HepG2 (cell line): ENCODE measurements at regions not wholly inside any gene's neighbourhood (a gene's known extent, or its start where the extent isn't known, plus 50 kb on each side); places are given as distances from the start of the nearest gene placed in this dataset.
"Not testable (repeated sequence)": the region's sequence is repeated elsewhere in the genome, so short reads cannot be mapped to it uniquely, and the experiment has no call there.

Experiments
- ATAC-seq: fragments of 200-7000 bp; cut with Tn5 transposase; 3 replicates; pipeline ENCODE4 v1.9.1; 2020; ENCODE audit warnings: mild to moderate bottlenecking, moderate library complexity
- BruUV-seq: library from RNA; stranded (reverse); fragments of 400-500 nt; replicated peaks from 2 replicates; lab custom pipeline; 2021; lab: Mats Ljungman, UMichigan
- CTCF ChIA-PET: fragments of 300-600 bp; formaldehyde crosslinking; extraction: SDS; loops from one replicate; lab custom pipeline; 2021; ENCODE audit warnings: low total read pairs, inconsistent platforms, low intra/inter-chr PET ratio; lab: Yijun Ruan, JAX
- POLR2A ChIA-PET: fragments of 350-600 bp; sonication (Branson Sonifier 250); formaldehyde crosslinking; loops from one replicate; lab custom pipeline; 2020; ENCODE audit warnings: antibody characterized with exemption, inconsistent platforms; lab: Yijun Ruan, JAX
- DNase-seq: peaks from one replicate; pipeline ENCODE4 v3.0.0-alpha.2; 2015; ENCODE audit warnings: low spot score
- FAIRE-seq: peaks from 3 replicates; lab custom pipeline; 2011; peaks lifted over from hg19 to GRCh38; lab: Jason Lieb, UNC
- H2AFZ ChIP-seq: one replicate; pipeline ENCODE4 v1.6.1; 2011; ENCODE audit warnings: low read length, inconsistent platforms
- H3K27ac ChIP-seq: fragments of 300-600 bp; 3 replicates; pipeline ENCODE4 v1.8.0; 2011; ENCODE audit warnings: mixed run types, mild to moderate bottlenecking, mixed read lengths, low read length, inconsistent platforms; ENCODE audit not compliant: insufficient read depth; ENCODE audit errors: extremely low read length
- H3K27me3 ChIP-seq, 2 experiments: fragments of 200-600 bp in 1 of 2; 2 replicates in 1 of 2; 3 replicates in 1 of 2; pipeline versions ENCODE4 v1.6.0 to v1.8.0; 2011; ENCODE audit warnings: low read length in 2 of 2, mild to moderate bottlenecking in 2 of 2, moderate library complexity in 2 of 2, inconsistent platforms in 1 of 2; ENCODE audit not compliant: insufficient read depth in 2 of 2, control insufficient read depth in 1 of 2
- H3K36me3 ChIP-seq, 2 experiments: fragments of 200-600 bp in 1 of 2; replicated peaks in 1 of 2; 2 replicates in 1 of 2; 3 replicates in 1 of 2; pipeline versions ENCODE4 v1.5.1 to v1.8.0; 2011; ENCODE audit warnings: low read length in 2 of 2, inconsistent platforms in 1 of 2; ENCODE audit not compliant: insufficient read depth in 2 of 2, control insufficient read depth in 1 of 2
- H3K4me1 ChIP-seq: 2 replicates; pipeline ENCODE4 v1.5.1; 2012; ENCODE audit warnings: low read length, inconsistent platforms; ENCODE audit not compliant: insufficient read depth
- H3K4me2 ChIP-seq: 2 replicates; pipeline ENCODE4 v1.6.0; 2011; ENCODE audit warnings: low read depth, low read length, inconsistent platforms
- H3K4me3 ChIP-seq, 3 experiments: fragments of 200-600 bp in 1 of 3; sonication (generic), shearing (Covaris generic) in 1 of 3; replicated peaks in 1 of 3; 2 replicates each; pipeline ENCODE4 v1.5.1; 2011 to 2016; ENCODE audit warnings: low read length in 3 of 3, inconsistent platforms in 2 of 3, low read depth in 2 of 3, mild to moderate bottlenecking in 2 of 3, control low read depth in 1 of 3, mixed read lengths in 1 of 3; ENCODE audit not compliant: insufficient read depth in 1 of 3
- H3K79me2 ChIP-seq: one replicate; pipeline ENCODE4 v1.6.1; 2011; ENCODE audit warnings: low read length, inconsistent platforms; ENCODE audit not compliant: insufficient read depth
- H3K9ac ChIP-seq: 2 replicates; pipeline ENCODE4 v1.6.0; 2011; ENCODE audit warnings: mild to moderate bottlenecking, low read depth, low read length, inconsistent platforms; ENCODE audit not compliant: insufficient read depth
- H3K9me3 ChIP-seq: 2 replicates; pipeline ENCODE4 v1.5.1; 2012; ENCODE audit warnings: mild to moderate bottlenecking, low read length
- H4K20me1 ChIP-seq: 2 replicates; pipeline ENCODE4 v1.6.0; 2011; ENCODE audit warnings: inconsistent platforms, mild to moderate bottlenecking, low read length, moderate library complexity; ENCODE audit not compliant: insufficient read depth
- ATRX ChIP-seq: sonication (generic); formaldehyde crosslinking; IDR thresholded peaks from 2 replicates; pipeline ENCODE4 v1.4.0; 2020; ENCODE audit warnings: missing genetic modification reagents, borderline replicate concordance
- FIP1L1 ChIP-seq: fragments of 200-400 bp; formaldehyde crosslinking; IDR thresholded peaks from 2 replicates; pipeline ENCODE4 v1.6.1; 2018; ENCODE audit warnings: low read depth, mild to moderate bottlenecking, low read length, moderate library complexity, borderline replicate concordance; ENCODE audit not compliant: insufficient read depth
- MYNN ChIP-seq: sonication (generic); formaldehyde crosslinking; IDR thresholded peaks from 2 replicates; pipeline ENCODE4 v1.4.0; 2020; ENCODE audit warnings: mild to moderate bottlenecking, low read depth, missing genetic modification reagents
- NCOR1 ChIP-seq: fragments of 200-600 bp; sonication (generic); IDR thresholded peaks from 2 replicates; pipeline ENCODE4 v1.7.0; 2017; ENCODE audit warnings: antibody characterized with exemption, low read length, borderline replicate concordance
- RBAK ChIP-seq: sonication (generic); formaldehyde crosslinking; IDR thresholded peaks from 2 replicates; pipeline ENCODE4 v1.5.1; 2020; ENCODE audit warnings: mild to moderate bottlenecking, missing genetic modification reagents
- TAF1 ChIP-seq: sonication (generic); formaldehyde crosslinking; IDR thresholded peaks from 2 replicates; pipeline ENCODE4 v1.4.0; 2020; ENCODE audit warnings: missing genetic modification reagents
- ZNF296 ChIP-seq: sonication (generic); formaldehyde crosslinking; conservative IDR thresholded peaks from 2 replicates; pipeline ENCODE4 v1.5.0; 2020; ENCODE audit warnings: mild to moderate bottlenecking, missing genetic modification reagents
- ZNF30 ChIP-seq: sonication (generic); formaldehyde crosslinking; IDR thresholded peaks from 2 replicates; pipeline ENCODE4 v1.5.0; 2020; ENCODE audit warnings: mild to moderate bottlenecking, missing genetic modification reagents
- ZSCAN25 ChIP-seq: sonication (generic); formaldehyde crosslinking; IDR thresholded peaks from 2 replicates; pipeline ENCODE4 v1.8.0; 2022; ENCODE audit warnings: mild to moderate bottlenecking, missing genetic modification reagents
- WGBS: methylation state at CpG from one replicate; pipeline ENCODE4 v1.1.6; 2017; ENCODE audit warnings: low lambda C conversion rate; 5-methylcytosine and 5-hydroxymethylcytosine counted together
- in situ Hi-C: cut with HindIII; loops from 2 replicates; pipeline ENCODE4 v1.10.0; 2017; ENCODE audit warnings: low pct_unique_long_range_greater_than_20kb; ENCODE audit not compliant: extremely low pct_ligation_motif_present
- intact Hi-C: fragments of 100-400 bp; cut with micrococcal nuclease; formaldehyde crosslinking; loops from one replicate; pipeline ENCODE4 v1.10.0; 2022; ENCODE audit not compliant: unreplicated experiment
- TF ChIP-seq, protein P1 (sequence below): sonication (generic); formaldehyde crosslinking; IDR thresholded peaks from 2 replicates; pipeline ENCODE4 v1.8.0; 2022; ENCODE audit warnings: low read depth, missing genetic modification reagents
- TF ChIP-seq, protein P2 (sequence below): sonication (generic); formaldehyde crosslinking; IDR thresholded peaks from 2 replicates; pipeline ENCODE4 v1.5.1; 2020; ENCODE audit warnings: mild to moderate bottlenecking, missing genetic modification reagents, moderate library complexity
- TF ChIP-seq, protein P3 (sequence below): sonication (generic); formaldehyde crosslinking; IDR thresholded peaks from 2 replicates; pipeline ENCODE4 v1.4.0; 2020; ENCODE audit warnings: mild to moderate bottlenecking, missing genetic modification reagents

DNA sequence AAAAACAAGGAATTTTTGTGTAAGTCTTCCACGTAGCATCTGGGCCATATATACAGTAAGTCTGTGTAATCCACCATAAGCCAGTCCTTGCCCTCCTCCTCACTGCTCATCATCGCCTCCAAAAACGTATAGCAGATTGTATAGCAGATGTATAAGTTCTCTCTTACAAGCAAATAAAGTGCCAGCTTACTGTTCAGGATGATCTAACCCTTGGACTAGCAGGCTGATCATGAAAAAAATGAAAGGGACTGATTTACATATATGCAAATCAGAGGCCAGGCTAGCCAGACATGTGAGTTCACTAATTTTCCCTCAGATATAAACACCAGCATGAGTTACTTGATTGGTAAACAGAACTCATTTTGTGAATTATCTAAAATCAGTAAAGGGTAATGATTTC lies 171.5 kb downstream of the LY86 start:
- Histone ChIP-seq H4K20me1 (no peaks in the 10 kb centered on the region), H2AFZ (no peak overlapping the region), H3K27ac (no peak overlapping the region), H3K27me3 (no peaks in the 10 kb centered on the region; a peak in 1 of 5 replicates), H3K4me2 (no peak overlapping the region), H3K4me3 (no peak overlapping the region), H3K36me3 (no peaks in the 10 kb centered on the region), H3K9me3 (no peaks in the 10 kb centered on the region), H3K79me2 (no peaks in the 10 kb centered on the region), H3K4me1 (no peaks in the 10 kb centered on the region), H3K9ac (no peak overlapping the region)
- ChIA-PET CTCF (interaction anchor here (1.6 kb wide), 1 partner anchor 483 kb away, joined by 3 read pairs; no protein-coding TSS in a partner anchor), POLR2A (no interaction called here)
- ATAC-seq = no peak
- no peak for FAIRE-seq
- TF ChIP-seq NCOR1 (no peak), ATRX (no peak), ZSCAN25 (no peak), RBAK (CRISPR knock-in tag) (no peak), ZNF30 (CRISPR knock-in tag) (no peak), FIP1L1 (no peak), ZNF296 (CRISPR knock-in tag) (no peak), TAF1 (no peak), MYNN (CRISPR knock-in tag) (no peak)
- TF ChIP-seq, protein P1, sequence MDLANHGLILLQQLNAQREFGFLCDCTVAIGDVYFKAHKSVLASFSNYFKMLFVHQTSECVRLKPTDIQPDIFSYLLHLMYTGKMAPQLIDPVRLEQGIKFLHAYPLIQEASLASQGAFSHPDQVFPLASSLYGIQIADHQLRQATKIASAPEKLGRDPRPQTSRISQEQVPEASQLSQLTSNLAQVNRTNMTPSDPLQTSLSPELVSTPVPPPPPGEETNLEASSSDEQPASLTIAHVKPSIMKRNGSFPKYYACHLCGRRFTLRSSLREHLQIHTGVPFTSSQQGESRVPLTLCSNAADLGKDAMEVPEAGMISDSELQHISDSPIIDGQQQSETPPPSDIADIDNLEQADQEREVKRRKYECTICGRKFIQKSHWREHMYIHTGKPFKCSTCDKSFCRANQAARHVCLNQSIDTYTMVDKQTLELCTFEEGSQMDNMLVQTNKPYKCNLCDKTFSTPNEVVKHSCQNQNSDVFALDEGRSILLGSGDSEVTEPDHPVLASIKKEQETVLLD (CRISPR knock-in tag) = no peak
- TF ChIP-seq, protein P2, sequence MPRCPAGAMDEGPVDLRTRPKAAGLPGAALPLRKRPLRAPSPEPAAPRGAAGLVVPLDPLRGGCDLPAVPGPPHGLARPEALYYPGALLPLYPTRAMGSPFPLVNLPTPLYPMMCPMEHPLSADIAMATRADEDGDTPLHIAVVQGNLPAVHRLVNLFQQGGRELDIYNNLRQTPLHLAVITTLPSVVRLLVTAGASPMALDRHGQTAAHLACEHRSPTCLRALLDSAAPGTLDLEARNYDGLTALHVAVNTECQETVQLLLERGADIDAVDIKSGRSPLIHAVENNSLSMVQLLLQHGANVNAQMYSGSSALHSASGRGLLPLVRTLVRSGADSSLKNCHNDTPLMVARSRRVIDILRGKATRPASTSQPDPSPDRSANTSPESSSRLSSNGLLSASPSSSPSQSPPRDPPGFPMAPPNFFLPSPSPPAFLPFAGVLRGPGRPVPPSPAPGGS (CRISPR knock-in tag) = no peak
- TF ChIP-seq, protein P3, sequence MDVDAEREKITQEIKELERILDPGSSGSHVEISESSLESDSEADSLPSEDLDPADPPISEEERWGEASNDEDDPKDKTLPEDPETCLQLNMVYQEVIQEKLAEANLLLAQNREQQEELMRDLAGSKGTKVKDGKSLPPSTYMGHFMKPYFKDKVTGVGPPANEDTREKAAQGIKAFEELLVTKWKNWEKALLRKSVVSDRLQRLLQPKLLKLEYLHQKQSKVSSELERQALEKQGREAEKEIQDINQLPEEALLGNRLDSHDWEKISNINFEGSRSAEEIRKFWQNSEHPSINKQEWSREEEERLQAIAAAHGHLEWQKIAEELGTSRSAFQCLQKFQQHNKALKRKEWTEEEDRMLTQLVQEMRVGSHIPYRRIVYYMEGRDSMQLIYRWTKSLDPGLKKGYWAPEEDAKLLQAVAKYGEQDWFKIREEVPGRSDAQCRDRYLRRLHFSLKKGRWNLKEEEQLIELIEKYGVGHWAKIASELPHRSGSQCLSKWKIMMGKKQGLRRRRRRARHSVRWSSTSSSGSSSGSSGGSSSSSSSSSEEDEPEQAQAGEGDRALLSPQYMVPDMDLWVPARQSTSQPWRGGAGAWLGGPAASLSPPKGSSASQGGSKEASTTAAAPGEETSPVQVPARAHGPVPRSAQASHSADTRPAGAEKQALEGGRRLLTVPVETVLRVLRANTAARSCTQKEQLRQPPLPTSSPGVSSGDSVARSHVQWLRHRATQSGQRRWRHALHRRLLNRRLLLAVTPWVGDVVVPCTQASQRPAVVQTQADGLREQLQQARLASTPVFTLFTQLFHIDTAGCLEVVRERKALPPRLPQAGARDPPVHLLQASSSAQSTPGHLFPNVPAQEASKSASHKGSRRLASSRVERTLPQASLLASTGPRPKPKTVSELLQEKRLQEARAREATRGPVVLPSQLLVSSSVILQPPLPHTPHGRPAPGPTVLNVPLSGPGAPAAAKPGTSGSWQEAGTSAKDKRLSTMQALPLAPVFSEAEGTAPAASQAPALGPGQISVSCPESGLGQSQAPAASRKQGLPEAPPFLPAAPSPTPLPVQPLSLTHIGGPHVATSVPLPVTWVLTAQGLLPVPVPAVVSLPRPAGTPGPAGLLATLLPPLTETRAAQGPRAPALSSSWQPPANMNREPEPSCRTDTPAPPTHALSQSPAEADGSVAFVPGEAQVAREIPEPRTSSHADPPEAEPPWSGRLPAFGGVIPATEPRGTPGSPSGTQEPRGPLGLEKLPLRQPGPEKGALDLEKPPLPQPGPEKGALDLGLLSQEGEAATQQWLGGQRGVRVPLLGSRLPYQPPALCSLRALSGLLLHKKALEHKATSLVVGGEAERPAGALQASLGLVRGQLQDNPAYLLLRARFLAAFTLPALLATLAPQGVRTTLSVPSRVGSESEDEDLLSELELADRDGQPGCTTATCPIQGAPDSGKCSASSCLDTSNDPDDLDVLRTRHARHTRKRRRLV = no peak
- no peak for DNase-seq
- BruUV-seq = no TSS peak
- intact Hi-C loops (no loop called here), in situ Hi-C loops (no loop called here)
- 65% methylated on average over 3 of the region's 3 CpGs for WGBS

DNA sequence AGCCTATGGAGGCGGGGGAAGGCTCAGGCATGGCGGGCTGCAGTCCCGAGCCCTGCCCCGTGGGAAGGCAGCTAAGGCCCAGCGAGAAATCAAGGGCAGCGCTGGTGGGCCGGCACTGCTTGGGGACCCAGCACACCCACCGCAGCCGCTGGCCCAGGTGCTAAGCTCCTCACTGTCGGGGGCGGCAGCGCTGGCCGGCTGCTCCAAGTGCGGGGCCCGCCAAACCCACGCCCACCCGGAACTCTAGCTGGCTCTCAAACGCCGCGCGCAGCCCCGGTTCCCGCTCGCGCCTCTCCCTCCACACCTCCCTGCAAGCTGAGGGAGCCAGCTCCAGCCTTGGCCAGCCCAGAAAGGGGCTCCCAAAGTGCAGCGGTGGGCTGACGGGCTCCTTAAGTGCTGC lies 174.0 kb downstream of the LY86 start:
- H3K36me3 ChIP-seq, H3K9me3 ChIP-seq, H3K4me2 ChIP-seq, H3K4me3 ChIP-seq, H3K9ac ChIP-seq, BruUV-seq, intact Hi-C loops, H3K27ac ChIP-seq, DNase-seq, H3K4me1 ChIP-seq, CTCF ChIA-PET, H4K20me1 ChIP-seq, POLR2A ChIA-PET, ATAC-seq, in situ Hi-C loops, FAIRE-seq, H3K27me3 ChIP-seq, H3K79me2 ChIP-seq, H2AFZ ChIP-seq: not testable (repeated sequence)
- WGBS = 92% methylated on average over 19 of the region's 27 CpGs
